Activated CD4-positive, CD25-positive, alpha-beta regulatory T cell (primary cell): ENCODE measurements at regions not wholly inside any gene's neighbourhood (a gene's known extent, or its start where the extent isn't known, plus 50 kb on each side); places are given as distances from the start of the nearest gene placed in this dataset.
"Not testable (repeated sequence)": the region's sequence is repeated elsewhere in the genome, so short reads cannot be mapped to it uniquely, and the experiment has no call there.

ENCODE experiments used
- DNase-seq, 4 experiments: peaks; one replicate each; lab custom pipeline; 2025; lab: John Stamatoyannopoulos, UW

- no peak for DNase-seq
Measured at GRCh38 chr5:98309785-98310598, 463.5 kb upstream of the RGMB start.

GRCh38 chr5:98314292-98314691 lies 459.2 kb upstream of the RGMB start:
- DNase-seq = no peak

- no peak for DNase-seq
Measured at GRCh38 chr5:98318386-98318785, 455.1 kb upstream of the RGMB start.

- DNase-seq = no peak
Measured at GRCh38 chr5:98319299-98320011, 454.0 kb upstream of the RGMB start.

GRCh38 chr5:98320343-98320742 lies 453.1 kb upstream of the RGMB start:
- DNase-seq = no peak

- no peak for DNase-seq
Measured at GRCh38 chr5:98321361-98321760, 452.1 kb upstream of the RGMB start.

- DNase-seq = not testable (repeated sequence)
Measured at GRCh38 chr5:98325187-98325586, 448.3 kb upstream of the RGMB start.

- DNase-seq = no peak
Measured at GRCh38 chr5:98328015-98328414, 445.4 kb upstream of the RGMB start.

GRCh38 chr5:98330871-98331270 lies 442.6 kb upstream of the RGMB start:
- DNase-seq = no peak

GRCh38 chr5:98333921-98334320 lies 439.5 kb upstream of the RGMB start:
- DNase-seq = no peak

- no peak for DNase-seq
Measured at GRCh38 chr5:98334946-98335345, 438.5 kb upstream of the RGMB start.

- no peak for DNase-seq
Measured at GRCh38 chr5:98339141-98339848, 434.2 kb upstream of the RGMB start.

- DNase-seq = no peak
Measured at GRCh38 chr5:98341038-98342032, 432.1 kb upstream of the RGMB start.

- DNase-seq = not testable (repeated sequence)
Measured at GRCh38 chr5:98342958-98343660, 430.4 kb upstream of the RGMB start.

GRCh38 chr5:98349251-98349989 lies 424.0 kb upstream of the RGMB start:
- DNase-seq = no peak

- no peak for DNase-seq
Measured at GRCh38 chr5:98349990-98350365, 423.5 kb upstream of the RGMB start.

GRCh38 chr5:98354922-98355321 lies 418.5 kb upstream of the RGMB start:
- no peak for DNase-seq

GRCh38 chr5:98360548-98360947 lies 412.9 kb upstream of the RGMB start:
- no peak for DNase-seq

GRCh38 chr5:98363157-98363556 lies 410.3 kb upstream of the RGMB start:
- no peak for DNase-seq

GRCh38 chr5:98364549-98364948 lies 408.9 kb upstream of the RGMB start:
- DNase-seq = no peak
